LNCaP clone FGC (cell line): ENCODE measurements at regions not wholly inside any gene's neighbourhood (a gene's known extent, or its start where the extent isn't known, plus 50 kb on each side); places are given as distances from the start of the nearest gene placed in this dataset.

ENCODE experiments used
- DNase-seq: peaks from one replicate; pipeline ENCODE4 v3.0.0-alpha.2; 2011; ENCODE audit warnings: low read depth
- H3K4me3 ChIP-seq: 2 replicates; pipeline ENCODE4 v1.5.1; 2011; ENCODE audit warnings: mild to moderate bottlenecking, low read depth, low read length, control low read depth
- TF ChIP-seq, protein P1 (sequence below): IDR thresholded peaks from 2 replicates; pipeline ENCODE4 v1.5.1; 2012; ENCODE audit warnings: mild to moderate bottlenecking; ENCODE audit not compliant: control insufficient read depth, insufficient read depth; ENCODE audit errors: extremely low read depth

DNA sequence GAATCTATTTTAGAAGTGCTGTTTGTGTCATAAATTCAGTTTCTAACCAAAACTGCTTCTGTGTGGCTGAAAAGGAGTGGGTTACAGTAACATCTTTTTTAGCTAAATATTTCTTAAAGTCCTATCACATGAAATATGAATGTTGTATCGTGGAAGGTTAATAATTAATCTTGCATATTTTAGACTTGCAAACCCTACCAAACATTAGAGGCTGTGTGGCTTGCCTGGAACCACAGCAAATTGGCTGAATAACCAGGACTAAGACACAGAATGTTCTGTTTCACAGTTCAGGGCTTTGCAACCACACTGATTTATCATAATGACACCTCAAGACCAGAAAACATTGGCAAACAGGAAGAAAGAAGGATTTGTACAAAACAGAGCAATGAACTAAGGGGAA, 208.9 kb upstream of the CNTNAP5 start:
- TF ChIP-seq, protein P1, sequence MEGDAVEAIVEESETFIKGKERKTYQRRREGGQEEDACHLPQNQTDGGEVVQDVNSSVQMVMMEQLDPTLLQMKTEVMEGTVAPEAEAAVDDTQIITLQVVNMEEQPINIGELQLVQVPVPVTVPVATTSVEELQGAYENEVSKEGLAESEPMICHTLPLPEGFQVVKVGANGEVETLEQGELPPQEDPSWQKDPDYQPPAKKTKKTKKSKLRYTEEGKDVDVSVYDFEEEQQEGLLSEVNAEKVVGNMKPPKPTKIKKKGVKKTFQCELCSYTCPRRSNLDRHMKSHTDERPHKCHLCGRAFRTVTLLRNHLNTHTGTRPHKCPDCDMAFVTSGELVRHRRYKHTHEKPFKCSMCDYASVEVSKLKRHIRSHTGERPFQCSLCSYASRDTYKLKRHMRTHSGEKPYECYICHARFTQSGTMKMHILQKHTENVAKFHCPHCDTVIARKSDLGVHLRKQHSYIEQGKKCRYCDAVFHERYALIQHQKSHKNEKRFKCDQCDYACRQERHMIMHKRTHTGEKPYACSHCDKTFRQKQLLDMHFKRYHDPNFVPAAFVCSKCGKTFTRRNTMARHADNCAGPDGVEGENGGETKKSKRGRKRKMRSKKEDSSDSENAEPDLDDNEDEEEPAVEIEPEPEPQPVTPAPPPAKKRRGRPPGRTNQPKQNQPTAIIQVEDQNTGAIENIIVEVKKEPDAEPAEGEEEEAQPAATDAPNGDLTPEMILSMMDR: no peak
- H3K4me3 ChIP-seq: no peak overlapping the region
- no peak for DNase-seq

DNA sequence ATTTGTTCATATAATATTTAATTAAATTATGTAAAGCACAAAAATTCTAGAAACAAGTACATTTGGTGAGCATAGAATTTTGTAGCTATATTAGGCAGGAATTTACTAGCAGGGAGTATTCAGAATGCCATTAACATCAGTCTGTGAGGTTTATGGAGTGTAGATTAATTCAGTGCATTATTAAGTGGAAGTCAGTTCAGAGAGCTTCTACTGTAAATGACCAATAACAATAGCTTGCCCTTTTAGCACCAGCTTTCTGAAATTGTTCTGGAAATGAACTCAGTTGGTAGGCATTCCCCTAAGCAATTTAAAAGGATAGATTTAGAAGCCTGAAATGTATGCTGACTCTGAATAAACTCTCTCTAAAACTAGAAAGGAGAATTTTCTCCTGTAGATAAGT, 208.2 kb upstream of the CNTNAP5 start:
- TF ChIP-seq, protein P1: no peak
- no peak for DNase-seq
- no peak overlapping the region for H3K4me3 ChIP-seq

DNA sequence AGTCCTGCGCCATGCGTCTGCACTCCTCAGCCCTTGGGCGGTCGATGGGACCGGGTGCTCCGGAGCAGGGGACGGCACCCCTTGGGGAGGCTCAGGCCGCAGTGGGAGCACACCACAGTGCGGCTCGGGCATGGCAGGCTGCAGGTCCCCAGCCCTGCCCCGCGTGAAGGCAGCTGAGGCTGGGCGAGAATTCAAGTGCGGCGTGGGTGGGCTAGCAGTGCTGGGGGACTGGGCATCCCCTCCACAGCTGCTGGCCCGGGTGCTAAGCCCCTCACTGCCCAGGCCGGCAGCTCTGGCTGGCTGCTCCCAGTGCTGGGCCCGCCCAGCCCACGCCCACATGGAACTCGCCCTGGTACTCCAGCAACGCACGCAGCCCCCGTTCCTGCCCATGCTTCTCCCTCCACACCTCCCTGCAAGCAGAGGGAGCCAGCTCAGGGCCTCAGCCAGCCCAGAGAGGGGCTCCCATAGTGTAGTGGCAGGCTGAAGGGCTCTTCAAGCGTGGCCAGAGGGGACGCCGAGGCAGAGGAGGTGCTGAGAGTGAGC, 198.3 kb upstream of the CNTNAP5 start:
- TF ChIP-seq, protein P1: no peak
- no peak overlapping the region for H3K4me3 ChIP-seq
- DNase-seq: no peak

DNA sequence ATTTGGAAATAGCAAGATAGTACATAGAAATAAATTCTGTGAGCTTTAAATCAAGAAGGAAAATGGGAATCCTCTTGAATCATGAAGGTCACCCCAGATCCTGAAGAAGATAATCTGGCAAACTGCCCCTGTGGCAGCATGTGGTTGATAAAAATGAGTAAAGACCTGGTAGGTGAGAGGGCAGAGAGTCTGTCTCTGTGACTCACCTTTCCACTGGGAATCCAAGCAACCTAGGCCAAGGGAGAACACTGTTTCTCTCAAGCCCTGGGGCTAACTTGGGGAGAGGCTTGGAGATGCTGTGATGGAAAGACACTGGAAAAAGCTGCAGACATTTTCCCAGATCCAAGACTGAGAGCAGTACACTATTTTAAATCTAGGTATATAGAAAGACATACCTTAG, 185.8 kb upstream of the CNTNAP5 start:
- H3K4me3 ChIP-seq: no peak overlapping the region
- TF ChIP-seq, protein P1: no peak
- DNase-seq: no peak

DNA sequence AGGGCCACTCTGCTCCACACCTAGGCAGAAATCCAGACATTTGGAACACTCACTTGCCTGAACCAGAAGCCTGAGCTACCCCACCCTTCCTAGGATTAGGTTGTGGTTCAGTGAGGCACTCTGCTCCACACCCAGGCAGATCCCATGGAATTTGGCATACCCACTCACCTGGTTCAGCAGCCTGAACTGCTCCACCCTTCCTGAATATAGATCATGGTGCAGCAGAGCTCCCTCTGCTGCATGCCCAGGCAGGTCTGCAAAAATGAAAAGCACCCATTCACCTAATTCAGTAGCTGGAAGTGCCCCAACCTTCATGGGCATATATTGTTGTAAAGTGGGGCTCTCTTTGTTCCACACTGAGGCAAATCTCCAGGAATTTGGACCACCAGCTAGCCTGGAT, 185.1 kb upstream of the CNTNAP5 start:
- TF ChIP-seq, protein P1: peak; percentile 22; the same call in 1 of the 2 replicates
- H3K4me3 ChIP-seq: no peak overlapping the region
- no peak for DNase-seq

DNA sequence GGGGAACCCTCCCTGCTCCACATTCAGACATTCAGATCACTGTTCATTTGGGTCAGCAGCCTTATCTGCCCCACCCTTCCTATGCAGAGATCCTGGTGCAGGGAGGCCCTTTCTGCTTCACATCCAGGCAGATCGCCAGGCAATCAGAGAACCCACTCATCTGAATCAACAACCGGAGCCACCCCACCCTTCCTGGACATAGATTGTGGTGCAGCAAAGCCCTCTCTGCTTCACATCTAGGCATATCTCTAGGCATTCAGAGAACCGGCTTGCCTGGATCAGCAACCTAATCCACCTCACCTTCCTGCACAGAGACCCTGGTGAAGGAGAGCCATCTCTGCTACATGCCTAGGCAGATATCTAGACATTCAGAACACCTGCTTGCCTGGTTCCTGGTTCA, 184.5 kb upstream of the CNTNAP5 start:
- TF ChIP-seq, protein P1: no peak
- DNase-seq: no peak

DNA sequence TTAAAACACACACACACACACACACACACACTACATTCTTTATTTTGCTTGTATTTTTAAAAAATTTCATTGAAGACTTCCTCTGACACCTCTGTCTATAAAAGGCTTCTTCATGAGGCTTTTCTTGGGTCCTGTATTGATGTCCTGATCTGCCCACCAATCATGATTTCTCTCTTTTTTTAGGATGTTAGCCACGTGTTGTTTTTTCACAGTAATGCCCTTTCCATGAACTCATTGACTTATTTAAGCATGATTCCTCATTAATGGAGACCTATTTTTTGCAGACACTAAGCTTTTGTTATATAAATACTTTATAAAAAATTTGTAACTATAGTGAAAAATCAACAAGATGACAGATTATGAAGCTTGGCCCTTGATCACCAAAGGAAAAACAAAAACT, 173.8 kb upstream of the CNTNAP5 start:
- TF ChIP-seq, protein P1: no peak
- DNase-seq: no peak
- no peak overlapping the region for H3K4me3 ChIP-seq

More for the DNA sequence above, 184.5 kb upstream of the CNTNAP5 start:
- no peak overlapping the region for H3K4me3 ChIP-seq
